CD4-positive, alpha-beta T cell treated with Interleukin-6 for 4 hours (primary cell): ENCODE measurements at regions not wholly inside any gene's neighbourhood (a gene's known extent, or its start where the extent isn't known, plus 50 kb on each side); places are given as distances from the start of the nearest gene placed in this dataset.
"Not testable (repeated sequence)": the region's sequence is repeated elsewhere in the genome, so short reads cannot be mapped to it uniquely, and the experiment has no call there.

Source experiments
- DNase-seq: peaks from one replicate; pipeline ENCODE4 v3.0.0-alpha.2; 2020; ENCODE audit warnings: mixed read lengths

GRCh38 chr6:8175046-8175777 lies 72.9 kb upstream of the EEF1E1 start:
- no peak for DNase-seq

DNA sequence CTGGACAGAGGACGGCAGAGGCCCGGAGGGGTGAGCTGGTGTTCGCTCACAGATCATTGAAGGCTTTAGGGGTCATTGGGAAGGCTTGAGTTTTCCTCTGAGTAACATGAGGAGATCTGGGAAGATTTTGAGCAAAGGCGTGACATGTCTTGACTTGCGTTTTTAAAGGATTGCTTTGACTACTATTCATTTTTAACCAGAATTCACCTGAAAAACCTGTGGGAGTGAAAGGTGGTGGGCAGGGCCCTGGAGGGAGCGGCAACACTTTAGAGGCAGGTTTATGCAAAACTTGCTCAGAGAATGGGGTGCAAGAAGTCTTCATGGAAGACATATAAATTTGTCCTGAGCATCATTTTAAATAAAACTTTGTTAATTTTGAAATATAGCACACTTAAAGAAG lies 72.2 kb upstream of the EEF1E1 start:
- DNase-seq: no peak

- no peak for DNase-seq
These were observed 70.2 kb upstream of the EEF1E1 start for GRCh38 chr6:8172530-8172929.

GRCh38 chr6:8170754-8171153 lies 68.4 kb upstream of the EEF1E1 start:
- no peak for DNase-seq

DNA sequence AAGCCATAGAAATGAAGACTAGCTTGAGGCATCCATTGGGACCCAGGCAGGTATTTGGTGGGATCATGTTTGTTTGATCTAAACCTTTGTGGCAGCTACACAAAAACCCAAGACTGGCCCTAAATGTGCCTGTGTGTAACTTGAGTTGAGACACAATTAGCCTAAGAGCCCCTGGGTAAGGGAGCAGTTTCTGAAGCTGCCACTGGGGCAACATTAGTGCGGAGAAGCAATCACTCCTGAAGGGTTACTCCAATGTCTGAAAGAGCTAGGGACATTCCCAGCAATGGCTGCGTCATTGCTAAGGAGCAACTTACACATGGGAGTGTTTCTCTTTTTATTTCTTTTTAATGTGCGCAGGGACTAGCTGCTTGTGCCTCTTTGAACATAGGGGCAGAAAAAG lies 67.9 kb upstream of the EEF1E1 start:
- no peak for DNase-seq

- DNase-seq: no peak
These were observed 63.8 kb upstream of the EEF1E1 start for GRCh38 chr6:8166156-8166555.

- DNase-seq: not testable (repeated sequence)
These were observed 62.7 kb upstream of the EEF1E1 start for GRCh38 chr6:8165008-8165407.

DNA sequence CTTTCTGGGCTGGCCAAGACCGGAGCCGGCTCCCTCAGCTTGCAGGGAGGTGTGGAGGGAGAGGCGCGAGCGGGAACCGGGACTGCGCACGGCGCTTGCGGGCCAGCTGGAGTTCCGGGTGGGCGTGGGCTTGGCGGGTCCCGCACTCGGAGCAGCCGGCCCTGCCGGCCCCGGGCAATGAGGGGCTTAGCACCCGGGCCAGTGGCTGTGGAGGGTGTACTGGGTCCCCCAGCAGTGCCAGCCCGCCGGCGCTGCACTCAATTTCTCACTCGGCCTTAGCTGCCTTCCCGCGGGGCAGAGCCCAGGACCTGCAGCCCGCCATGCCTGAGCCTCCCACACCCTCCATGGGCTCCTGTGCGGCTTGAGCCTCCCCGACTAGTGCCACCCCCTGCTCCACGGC lies 61.9 kb upstream of the EEF1E1 start:
- DNase-seq: not testable (repeated sequence)

DNA sequence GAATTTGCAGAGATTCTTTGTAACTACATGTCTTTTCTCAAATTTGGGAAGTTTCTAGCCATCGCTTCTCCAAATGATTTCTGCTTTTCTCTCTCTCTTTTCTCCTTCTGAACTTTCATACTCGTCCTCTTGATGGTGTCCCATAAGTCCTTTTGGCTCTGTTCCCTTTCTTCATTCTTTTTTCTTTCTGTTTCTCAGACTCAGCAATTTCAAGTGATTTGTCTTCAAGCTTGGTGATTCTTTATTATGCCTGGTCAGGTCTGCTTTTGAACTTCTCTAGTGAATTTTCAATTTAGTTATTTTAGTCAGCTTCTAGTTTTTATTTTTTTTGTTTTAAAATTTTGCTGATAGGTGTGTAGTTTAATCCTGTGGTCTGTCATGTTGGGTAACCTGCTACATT lies 57.6 kb upstream of the EEF1E1 start:
- DNase-seq: no peak

DNA sequence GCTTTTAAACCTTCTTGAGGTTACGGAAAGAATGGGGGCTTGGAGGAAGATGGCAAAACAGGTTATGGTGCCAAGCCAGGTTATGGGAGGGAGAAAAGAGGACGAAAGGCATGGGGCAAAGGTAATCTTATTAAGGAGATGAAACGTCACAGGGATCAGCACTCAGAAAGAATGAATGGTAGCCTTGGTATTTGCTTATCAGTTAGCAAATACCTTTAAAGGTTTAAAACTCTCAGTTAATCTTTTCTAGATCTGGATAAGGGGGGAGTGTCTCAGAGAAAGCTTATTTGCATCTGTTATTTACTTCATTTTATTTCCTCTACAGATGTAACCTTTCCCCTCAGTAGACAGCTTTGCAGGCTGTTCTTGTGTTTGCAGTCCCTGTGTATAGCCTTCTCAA lies 55.5 kb upstream of the EEF1E1 start:
- no peak for DNase-seq

DNA sequence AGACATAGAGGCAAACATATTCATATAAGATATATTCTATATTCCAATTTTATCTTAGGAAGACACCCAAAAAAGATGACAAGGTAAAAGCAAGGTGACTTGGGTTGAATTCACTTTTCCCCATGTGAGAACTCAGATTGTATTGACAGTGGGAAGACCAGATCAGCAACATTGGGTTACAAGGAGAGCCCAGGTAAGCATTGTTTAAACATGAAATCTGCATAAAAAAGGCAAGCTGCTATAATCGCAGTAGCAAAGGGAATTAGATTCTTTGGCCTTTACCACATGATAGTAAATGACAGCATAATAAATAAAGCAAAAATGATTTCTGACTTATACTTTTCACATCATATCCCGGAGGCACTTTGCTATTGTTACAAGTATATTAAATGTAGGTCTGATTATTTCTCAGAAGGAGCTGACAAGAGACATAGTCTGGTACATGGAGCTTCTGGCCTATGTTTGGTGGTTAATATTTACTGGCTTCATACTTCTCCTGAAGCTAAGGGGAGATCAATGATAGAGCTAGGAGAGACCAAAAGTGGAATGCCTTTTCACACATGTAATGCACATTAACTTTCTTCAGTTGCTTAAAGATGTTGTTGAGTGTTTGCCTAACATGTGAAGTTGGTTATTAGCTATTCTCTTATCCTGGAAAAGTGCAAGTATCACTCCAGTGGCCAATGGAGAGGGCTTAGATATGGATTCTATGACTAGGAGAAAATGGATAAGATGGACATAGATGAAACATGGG lies 53.1 kb upstream of the EEF1E1 start:
- DNase-seq: no peak
